HK-2 (cell line): ENCODE measurements at regions not wholly inside any gene's neighbourhood (a gene's known extent, or its start where the extent isn't known, plus 50 kb on each side); places are given as distances from the start of the nearest gene placed in this dataset.

ENCODE experiments used
- DNase-seq: peaks from one replicate; pipeline ENCODE4 v3.0.0-alpha.2; 2018; ENCODE audit not compliant: unreplicated experiment

DNA sequence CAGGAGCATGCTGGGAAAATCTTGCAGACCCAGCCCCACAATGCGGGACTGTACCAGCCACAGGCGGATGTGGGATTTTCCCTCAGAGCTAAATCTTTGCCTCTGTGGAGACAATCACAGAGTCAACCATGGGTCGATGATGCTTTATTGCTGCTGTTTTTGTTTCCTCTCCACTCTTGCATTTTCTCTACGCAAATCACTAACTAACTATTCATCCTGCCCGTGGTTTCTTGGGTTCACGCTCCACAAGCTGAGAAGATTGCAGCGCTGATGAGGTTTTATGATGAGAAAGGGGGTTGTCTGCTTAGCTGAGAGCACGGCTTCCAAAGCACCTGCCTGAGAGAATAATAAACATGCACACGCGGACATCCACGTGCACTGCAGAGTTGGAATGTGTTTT is 500.2 kb upstream of the ADAMTS16 start:
- DNase-seq, result no peak

DNA sequence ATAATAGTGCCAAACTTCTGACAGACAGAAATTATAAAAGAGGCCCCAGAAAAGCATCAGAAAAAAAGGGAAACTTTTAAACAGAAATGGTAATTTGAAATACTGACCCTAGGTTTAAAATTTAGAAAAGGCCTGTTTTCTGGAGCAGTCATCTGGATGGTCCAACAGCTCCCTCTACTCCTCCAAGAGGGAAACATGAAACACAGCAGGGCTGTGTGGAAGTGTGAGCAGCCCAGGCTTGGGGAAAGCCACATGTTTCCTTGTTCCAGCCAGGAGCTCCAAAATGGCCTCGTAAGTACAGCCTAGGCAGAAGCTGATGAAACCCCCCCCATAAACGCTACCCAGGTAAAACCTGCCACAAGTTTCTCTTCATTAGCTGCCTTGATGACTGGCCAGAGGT is 499.3 kb upstream of the ADAMTS16 start:
- no peak for DNase-seq

DNA sequence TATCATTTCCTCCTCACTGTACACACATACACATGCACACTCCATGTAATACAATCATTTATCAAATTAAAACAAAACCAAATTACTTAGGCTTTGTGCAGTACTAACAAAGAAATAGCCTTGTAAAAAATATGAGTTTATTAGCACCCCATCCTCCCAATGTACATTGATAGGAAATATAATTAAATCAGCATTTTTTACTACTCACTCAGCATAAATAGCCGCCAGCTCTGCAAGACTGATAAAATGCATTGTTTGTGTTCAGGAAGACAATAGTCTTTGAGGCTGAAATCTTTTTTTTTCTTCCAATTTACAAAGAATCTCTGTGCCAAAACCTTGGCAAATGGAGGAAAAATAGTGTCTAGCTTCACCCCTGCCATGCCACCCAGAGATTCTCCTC is 497.6 kb upstream of the ADAMTS16 start:
- DNase-seq, result no peak

DNA sequence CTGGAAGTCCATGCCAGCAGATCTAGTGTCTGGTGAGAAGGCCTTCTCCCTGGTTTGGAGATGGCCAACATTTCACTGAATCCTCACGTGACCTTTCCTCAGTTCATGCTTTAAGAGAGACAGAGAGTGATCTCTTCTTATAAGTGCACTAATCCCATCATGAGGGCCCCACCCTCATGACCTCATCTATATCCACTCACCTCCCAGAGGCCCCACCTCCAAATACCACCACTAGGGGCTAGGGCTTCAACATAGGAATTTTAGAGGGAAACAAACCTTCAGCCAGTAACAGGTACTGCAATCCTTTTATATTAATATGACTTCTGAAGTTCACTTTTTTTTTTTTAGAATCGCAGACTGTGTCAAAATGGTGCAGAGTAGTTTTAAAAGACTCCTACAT is 496.9 kb upstream of the ADAMTS16 start:
- no peak for DNase-seq

DNA sequence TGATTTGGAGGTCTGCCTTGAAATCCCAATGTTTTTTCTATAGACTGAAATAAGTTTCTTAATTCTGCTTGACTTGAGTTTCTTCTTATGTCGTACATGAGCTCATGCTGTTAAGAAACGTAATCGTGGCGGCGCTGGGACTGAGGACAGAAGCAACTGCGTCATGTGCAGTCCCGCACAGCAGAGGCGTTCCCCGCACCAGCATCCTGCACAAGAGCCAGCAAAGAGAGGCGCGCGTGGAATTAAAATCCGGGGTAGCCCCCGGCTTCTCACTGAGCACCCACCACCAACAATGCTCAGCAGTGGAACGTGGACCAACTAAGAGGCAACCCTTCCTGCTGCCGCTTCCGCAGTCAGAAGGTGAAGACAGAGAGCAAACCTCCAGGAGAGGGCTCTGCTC is 496.2 kb upstream of the ADAMTS16 start:
- no peak for DNase-seq

DNA sequence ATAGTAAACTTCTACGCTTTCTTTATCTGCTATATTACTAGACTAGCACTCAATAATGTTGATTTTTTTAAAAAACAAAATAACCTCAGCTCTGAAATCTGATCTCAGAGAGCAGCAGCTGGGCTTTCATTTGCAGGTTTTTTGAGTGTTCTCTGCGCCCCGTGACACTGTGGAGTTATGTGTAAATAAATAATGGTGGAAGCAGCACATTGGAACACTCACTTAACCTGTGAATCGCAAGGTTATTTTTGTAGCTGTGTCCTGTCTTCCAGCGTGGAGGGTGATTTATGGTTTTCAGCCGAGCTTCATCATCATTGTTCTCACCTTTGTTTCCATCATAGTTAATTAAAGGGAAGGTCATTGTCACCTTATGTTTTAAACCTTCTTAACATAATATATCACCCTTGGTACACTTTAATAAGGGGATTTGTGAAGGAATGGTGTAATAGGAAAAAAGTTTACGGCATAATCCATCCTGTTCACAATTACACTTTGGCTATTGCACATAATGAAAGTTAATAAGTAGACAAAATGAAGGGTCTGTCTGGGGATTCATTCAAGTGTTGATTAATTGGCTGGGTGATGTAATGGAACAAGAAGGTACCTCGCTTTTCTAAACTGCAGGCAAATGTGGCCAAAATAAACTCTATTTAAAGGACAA is 493.3 kb upstream of the ADAMTS16 start:
- no peak for DNase-seq

DNA sequence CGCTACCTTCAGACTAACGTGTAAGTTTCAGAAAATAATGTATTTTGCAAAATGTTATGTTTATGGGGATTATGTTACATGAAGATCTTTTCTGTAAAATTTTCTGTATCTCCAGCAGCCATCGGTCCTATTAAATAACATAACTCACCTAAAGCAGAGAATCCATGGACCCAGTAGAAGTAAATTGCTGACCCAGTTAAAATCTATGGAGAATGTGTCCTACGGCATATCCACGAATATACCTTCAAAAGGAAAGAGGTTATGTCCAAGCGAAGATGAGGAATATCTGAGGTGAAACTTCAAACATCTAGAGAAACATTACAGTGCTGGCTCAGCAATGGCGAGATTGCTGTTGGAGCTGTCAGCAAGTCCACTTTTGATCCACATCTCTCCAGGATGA is 492.2 kb upstream of the ADAMTS16 start:
- no peak for DNase-seq

DNA sequence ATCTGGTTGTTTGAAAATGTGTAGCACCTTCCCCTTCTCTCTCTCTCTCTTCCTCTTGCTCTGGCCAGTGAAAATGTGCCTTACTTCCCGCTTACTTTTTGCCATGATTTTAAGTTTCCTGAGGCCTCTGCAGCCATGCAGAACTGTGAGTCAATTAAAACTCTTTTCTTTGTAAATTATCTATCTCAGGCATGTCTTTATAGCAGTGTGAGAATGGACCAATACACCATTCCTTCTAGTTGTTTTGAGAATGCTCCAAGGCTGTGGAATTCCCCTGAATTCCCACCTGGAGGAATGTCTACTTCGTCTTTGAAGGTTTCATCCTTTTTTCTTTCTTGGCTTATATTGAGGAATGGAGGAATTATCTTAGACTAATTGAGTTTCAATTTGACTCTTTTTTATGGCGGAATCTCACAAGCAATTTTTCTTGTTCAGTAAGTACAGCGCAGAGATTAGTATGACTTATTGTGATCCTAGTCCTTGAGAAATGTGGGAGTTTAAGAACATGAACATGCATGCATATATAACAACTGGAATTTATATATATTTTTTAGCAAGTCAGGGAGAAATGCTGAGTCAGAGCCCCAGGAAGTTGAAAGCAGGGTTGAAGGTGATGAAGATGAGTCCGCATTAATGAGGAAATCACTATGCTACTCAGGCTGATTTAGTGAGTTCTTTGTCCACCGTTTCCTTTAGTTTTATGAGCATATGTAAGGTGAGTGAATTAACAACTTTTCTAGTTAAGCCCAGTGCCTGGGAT is 488.1 kb upstream of the ADAMTS16 start:
- no peak for DNase-seq

DNA sequence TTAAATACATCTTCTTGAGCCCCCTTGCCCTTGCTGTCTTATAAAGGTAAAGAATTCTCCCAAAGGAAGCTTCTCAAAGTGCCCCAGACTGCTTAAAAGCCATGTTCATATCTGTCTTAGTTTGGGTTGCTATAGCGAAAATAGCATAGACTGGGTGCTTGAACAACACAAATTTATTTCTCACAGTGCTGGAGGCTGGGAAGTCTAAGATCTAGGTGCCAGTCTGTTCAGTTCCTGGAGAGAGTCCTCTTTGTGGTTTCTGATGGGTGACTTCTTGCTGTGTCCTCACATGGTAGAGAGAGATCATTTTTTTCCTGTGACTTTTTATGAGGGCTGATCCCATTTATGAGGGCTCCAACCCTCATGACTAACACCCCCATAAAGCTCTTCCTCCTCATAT is 486.7 kb upstream of the ADAMTS16 start:
- no peak for DNase-seq

DNA sequence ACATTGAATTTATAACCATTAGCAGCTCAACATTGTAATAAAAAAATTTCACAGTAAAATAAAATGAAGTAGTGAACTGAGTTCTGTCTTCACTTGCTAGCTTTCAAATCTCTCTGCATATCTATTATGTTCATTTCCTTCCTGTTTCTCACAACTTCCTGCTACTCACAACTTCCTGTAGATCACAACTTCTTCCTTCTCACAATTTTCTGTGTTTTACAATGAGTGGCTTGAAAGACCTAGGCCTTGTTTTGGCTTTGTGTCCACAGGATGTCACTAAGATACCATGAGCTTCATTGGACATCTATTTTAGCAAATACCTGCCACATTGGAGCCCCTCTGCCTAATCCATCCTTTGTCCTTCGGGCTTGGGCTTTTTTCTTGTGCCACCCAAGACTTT is 480.3 kb upstream of the ADAMTS16 start:
- DNase-seq, result no peak

DNA sequence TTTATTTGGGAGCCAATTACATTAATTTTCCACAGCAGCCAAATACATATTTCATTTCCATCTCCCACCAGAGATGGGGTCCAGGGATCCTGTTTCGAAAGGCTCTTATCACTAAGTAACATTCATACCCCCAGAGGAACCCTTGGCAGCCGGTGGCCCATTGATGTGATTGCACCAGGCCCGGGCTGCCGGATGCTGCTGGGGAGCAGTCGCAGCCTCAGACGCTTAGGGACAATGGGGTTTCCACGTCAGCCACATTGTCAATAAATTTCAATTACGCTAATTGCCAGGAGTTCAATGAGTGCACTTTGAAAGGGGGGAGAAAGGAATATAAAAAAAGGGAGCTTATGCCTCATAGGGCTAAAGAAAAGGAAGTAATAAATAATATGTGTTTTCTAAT is 478.8 kb upstream of the ADAMTS16 start:
- DNase-seq, result no peak

DNA sequence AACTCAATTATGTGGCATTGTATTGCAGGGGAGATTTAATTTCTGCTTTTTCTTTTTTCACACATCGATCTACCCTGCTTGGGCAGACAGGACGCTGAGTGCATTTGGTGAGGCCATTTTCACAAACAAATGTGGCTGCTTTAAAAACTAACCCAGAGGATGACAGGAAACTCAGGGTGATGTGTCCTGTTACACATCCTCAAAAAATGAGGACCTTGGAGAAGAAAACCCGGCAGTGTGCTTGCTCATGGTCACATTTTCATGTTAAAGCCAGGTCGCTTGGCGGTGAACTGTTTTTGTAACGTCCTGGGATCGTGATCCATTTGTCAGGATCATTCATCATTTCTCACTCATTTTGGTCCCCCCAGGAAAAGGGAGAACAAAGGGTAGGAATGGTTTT is 478.3 kb upstream of the ADAMTS16 start:
- no peak for DNase-seq

DNA sequence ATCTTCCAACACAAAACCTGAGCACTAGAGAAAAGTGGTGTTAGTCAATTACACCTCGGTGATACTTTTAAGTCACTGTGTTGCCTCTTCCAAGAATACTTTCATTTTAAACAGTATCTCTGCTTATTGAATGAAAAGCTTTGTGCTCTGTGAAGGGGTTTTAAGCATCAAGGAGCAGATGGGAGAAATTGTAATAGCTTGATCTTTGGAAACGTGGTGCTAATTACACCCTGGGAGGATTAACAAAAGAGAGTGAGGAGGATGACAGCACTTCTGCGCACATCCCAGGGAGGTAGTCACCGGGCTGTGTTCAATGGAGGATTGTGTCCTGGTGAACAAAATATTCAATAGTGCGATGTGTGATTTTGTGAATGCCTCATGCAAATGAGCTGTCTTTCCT is 477.4 kb upstream of the ADAMTS16 start:
- DNase-seq, result no peak

DNA sequence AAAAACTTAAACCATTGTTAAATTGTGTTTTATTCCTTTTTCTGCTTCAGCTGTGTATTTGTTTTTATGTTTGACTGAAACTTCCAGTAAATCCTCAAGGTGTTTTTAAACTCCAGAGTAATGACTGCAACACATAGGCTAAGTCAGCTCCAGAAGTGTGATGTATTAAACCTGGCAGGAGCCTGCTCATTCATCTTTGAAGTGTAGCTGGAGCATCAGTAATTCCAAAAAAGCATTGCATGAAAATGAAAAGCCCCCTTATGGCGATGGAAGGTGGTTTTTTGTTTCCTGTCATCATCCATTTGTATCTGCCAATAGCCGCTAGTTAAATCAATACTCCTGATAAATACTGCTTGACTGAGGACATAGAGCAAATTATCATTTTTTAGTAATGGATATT is 474.2 kb upstream of the ADAMTS16 start:
- DNase-seq, result no peak

DNA sequence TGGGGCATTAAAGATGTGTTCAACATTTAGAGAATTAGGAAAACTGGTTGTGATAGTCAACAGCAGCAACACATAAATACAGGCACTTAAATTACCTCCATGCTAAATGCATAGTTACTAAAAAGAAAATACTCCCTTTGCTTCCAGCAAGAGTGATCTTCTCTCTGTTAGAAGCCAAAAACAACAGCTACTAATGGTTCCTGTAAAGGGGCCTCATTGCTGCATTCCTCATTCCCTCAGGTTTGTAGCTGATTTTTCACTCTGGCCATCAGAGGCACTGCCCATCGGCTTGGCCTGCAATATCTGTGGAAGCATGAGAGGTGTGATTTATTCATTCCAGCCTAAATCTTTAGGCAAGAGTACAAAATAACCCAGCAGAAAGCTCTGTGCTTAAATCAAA is 466.0 kb upstream of the ADAMTS16 start:
- no peak for DNase-seq

DNA sequence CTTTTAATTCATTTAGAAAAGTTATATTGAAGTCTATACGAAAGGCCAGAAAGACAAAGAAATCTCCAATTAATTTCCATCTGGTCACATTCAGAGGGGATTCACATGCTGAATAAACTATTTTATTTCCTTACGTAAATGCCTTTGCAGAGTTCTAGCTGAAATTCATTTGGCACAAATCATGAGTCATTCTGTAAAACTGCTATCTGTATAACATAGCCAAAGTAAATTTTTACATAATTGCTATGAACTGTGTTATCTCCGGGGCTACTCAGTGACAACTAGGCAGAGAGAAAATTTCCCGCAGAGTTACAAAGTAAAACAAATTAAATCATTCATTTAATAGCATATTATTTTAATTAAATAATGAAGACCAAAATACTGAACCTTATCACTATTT is 463.2 kb upstream of the ADAMTS16 start:
- no peak for DNase-seq

DNA sequence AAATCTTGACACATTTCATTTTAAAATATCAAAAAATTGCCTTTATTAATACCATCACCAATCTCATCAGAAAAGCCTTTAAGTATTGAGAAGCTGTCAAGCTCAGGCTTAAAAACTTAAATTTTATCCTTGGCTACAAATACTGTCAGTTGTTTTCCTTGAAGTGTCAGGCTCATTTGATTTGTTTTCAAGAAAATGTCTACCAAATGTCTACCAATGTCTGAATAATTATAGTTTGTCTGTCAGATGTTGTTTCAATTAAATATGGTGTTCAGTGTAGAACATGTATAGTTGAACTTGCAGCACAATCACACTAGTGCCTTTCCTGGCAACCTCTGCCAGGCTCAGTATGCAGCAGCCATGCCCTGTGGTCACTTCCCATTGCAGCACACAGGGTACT is 455.2 kb upstream of the ADAMTS16 start:
- DNase-seq, result no peak

DNA sequence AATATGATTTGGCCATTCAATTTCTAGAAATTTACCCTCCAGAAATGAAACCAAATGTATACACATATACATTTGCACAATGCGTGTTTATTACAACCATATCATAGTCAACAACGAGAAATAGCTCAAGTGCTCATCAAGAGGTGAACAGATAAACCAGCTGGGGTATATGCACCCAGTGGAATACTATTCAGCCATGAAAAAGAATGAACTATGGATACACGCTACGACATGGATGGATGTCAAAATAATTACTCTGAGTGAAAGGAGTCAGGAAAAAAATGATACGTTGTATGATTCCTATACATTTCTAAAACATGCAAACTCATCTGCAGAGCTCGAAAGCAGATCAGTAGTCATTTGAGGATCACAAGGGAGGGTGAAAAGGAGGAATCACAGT is 441.5 kb upstream of the ADAMTS16 start:
- no peak for DNase-seq

DNA sequence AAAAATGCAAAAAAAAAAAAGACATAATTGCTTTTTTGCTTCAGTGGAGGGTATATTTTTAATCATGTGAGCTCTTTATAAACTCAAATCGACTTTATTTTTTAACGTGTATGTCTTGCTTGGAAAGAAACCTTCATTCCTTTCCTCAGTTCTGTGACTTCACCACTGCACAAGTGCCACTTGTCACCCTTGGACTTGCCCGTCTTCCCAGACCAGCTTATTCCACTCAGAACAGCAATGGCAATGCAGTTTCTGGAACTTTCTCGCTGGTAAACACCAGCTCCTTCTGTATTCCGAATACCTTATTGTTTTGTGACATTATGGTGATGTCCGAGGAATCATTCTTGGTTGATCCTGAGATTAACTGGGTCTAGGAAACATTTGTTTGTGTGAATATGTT is 440.5 kb upstream of the ADAMTS16 start:
- DNase-seq, result no peak

DNA sequence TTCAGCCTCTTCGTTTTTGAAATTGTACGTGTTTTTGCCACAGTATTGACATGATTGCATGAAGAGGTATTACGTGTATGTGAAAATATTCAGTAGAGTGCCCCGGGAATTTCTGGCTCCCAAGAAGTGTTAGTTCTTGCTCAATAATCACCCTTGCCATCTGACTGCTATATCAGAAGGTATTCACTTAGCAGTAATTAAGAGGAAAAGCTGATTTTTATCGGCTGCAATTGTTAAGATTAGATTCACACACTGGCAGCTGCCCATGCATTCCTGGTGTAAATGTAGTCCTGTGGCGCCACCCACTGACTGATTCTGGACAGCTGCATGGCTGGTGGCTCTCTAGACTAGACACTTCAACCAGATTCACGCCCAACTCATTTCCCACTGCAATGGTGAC is 440.1 kb upstream of the ADAMTS16 start:
- DNase-seq, result peak; percentile 45

DNA sequence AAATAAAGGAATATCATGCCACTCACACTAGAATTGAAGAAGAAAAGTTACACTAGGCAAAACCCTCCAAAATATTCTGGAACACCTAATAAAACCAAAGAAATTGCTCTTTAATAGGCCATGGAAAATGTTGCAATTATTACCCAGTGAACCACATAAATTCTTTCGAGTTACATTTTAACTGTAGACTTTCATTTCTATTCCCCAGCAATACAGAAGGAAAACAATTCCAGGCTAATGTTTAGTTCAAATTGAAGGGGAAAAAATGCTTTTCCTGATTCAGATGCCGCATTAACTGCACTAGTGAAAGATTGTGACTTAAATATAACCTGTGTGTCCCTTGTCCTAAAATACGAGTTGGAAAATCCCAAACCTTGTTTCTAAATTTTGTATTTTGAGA is 439.3 kb upstream of the ADAMTS16 start:
- DNase-seq, result no peak

DNA sequence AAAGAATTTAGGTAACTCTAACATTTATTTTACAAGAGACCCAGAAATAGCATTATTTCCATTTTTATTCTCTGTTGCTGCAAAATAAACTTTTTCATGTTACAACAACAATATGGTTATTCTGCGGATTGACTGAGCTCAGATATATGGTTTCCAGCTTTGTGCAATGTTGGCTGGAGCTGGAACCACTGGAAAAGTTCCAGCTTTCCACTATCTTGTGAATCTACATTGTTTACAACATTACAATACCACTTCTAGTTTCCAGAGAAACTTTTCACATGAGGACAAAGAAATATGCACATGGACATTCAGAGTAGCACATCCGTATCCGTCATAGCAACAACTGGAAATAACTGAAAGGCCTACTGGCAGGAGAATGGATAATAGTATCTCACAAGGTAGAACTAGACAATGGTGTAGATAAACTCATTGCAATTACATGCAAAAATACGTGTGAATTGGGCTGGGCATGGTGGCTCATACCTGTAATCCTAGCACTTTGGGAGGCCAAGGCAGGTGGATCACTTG is 436.1 kb upstream of the ADAMTS16 start:
- no peak for DNase-seq

DNA sequence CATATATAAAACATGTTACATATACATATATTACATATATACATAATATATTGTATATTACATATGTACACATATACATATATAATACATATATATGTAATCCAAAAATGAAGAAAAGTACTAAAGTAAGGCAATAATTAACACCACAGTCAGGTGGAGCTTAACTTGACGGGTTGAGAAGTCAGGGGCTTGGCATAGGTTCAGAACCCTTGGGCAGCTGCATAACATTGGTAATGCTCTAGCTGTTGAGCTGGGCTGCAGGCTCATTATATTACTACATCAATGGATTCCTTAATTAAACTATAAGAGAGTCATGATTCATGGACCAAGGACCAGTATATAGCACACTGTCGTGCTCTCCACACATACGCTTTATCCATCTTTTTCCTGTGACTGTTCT is 435.2 kb upstream of the ADAMTS16 start:
- no peak for DNase-seq

DNA sequence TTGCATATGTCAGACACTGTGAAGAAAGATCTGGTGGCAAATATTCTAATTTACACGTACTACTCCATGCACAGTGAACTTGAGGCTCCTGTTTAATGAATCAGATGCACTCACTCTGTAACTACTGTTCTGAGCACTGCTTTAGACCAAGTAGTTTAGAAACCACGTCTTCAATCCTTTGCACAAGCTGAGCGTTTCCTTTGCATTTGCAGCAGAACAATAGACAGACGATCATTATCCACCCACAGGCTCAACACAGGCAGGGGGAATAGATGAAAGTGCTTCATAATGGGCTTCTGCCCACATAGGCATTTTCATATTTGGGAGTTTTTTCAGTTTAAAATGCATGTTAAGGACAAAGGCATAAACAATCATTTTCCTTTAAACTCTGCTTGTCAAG is 423.3 kb upstream of the ADAMTS16 start:
- no peak for DNase-seq
